ENCODE measurements at regions not wholly inside any gene's neighbourhood (a gene's known extent, or its start where the extent isn't known, plus 50 kb on each side); places are given as distances from the start of the nearest gene placed in this dataset.

GRCh38 chr11:8796941-8797340 is 114.0 kb upstream of the AKIP1 start:
- no peak for ATAC-seq (ENCODE audit: low FRiP score)
- TF ChIP-seq, protein P1, sequence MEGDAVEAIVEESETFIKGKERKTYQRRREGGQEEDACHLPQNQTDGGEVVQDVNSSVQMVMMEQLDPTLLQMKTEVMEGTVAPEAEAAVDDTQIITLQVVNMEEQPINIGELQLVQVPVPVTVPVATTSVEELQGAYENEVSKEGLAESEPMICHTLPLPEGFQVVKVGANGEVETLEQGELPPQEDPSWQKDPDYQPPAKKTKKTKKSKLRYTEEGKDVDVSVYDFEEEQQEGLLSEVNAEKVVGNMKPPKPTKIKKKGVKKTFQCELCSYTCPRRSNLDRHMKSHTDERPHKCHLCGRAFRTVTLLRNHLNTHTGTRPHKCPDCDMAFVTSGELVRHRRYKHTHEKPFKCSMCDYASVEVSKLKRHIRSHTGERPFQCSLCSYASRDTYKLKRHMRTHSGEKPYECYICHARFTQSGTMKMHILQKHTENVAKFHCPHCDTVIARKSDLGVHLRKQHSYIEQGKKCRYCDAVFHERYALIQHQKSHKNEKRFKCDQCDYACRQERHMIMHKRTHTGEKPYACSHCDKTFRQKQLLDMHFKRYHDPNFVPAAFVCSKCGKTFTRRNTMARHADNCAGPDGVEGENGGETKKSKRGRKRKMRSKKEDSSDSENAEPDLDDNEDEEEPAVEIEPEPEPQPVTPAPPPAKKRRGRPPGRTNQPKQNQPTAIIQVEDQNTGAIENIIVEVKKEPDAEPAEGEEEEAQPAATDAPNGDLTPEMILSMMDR (IDR thresholded peaks at IDR 0.05), result no peak
- no peak for DNase-seq (ENCODE audit: low spot score)

GRCh38 chr11:8799273-8799672 is 111.7 kb upstream of the AKIP1 start:
- TF ChIP-seq, protein P1 (IDR thresholded peaks at IDR 0.05), result no peak
- DNase-seq (ENCODE audit: low spot score), result no peak
- no peak for ATAC-seq (ENCODE audit: low FRiP score)

GRCh38 chr11:8800520-8801110 is 110.4 kb upstream of the AKIP1 start:
- DNase-seq (ENCODE audit: low spot score), result no peak
- peak; percentile 63 for ATAC-seq (ENCODE audit: low FRiP score)
- TF ChIP-seq, protein P1 (IDR thresholded peaks at IDR 0.05), result no peak

DNA sequence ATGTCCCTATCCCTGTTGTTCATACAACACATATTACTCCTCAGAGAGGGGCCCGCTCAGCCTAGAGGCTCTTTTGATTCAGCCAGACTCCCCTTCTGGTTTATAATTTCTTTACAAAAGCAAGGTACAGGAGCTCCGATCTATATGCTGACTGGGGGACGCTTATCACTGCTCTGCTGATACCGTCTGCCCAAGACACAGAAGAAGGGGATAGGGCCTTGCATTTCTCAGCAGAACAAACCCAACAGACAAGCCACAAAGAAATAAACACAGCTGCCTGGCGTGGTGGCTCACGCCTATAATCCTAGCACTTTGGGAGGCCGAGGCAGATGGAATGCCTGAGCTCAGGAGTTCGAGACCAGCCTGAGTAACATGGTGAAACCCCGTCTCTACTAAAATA is 109.9 kb upstream of the AKIP1 start:
- ATAC-seq (ENCODE audit: low FRiP score) (no peak), DNase-seq (ENCODE audit: low spot score) (no peak)
- TF ChIP-seq, protein P1 (IDR thresholded peaks at IDR 0.05), result no peak

- TF ChIP-seq, protein P1 (IDR thresholded peaks at IDR 0.05), result no peak
- DNase-seq (ENCODE audit: low spot score), result no peak
- ATAC-seq (ENCODE audit: low FRiP score), result no peak
These were observed 108.7 kb upstream of the AKIP1 start for GRCh38 chr11:8802251-8802650.

DNA sequence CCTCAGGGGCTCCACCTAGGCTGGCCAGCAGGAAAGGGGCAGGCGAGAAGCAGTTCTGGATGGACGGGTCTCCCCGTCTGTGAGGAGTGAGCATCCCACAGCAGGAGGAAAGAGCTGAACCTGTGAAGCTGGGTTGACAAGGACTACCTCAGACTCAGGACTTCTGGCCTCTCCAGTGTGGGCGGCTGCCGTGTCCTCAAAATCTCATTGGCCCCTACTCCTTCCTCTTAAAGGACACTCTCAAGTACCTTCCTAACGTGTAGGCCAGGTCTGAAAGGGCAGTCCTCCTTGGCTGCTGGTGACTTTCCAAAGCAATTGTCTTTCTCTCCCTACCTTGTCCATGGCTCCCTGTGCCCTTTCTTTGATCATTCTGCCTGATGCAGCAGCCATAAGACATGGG is 107.0 kb upstream of the AKIP1 start:
- DNase-seq (ENCODE audit: low spot score) (no peak), ATAC-seq (ENCODE audit: low FRiP score) (no peak)
- TF ChIP-seq, protein P1 (IDR thresholded peaks at IDR 0.05), result no peak

- TF ChIP-seq, protein P1 (IDR thresholded peaks at IDR 0.05), result no peak
- no peak for DNase-seq (ENCODE audit: low spot score)
- ATAC-seq (ENCODE audit: low FRiP score), result no peak
These were observed 105.7 kb upstream of the AKIP1 start for GRCh38 chr11:8805296-8805695.

All from omental fat pad (tissue), 3 donors.